Muscle layer of duodenum (tissue), 2 donors: ENCODE measurements at regions not wholly inside any gene's neighbourhood (a gene's known extent, or its start where the extent isn't known, plus 50 kb on each side); places are given as distances from the start of the nearest gene placed in this dataset.

Experiments used
- H3K27ac ChIP-seq: one replicate; pipeline ENCODE4 v1.7.0; 2013; ENCODE audit warnings: mild to moderate bottlenecking, low read length
- H3K27me3 ChIP-seq: one replicate; pipeline ENCODE4 v1.7.0; 2013; ENCODE audit warnings: low read depth, mild to moderate bottlenecking, control low read depth, low read length
- H3K36me3 ChIP-seq, 2 donors: one replicate each; pipeline ENCODE4 v1.7.0; 2013; ENCODE audit warnings: low read length in 2 of 2, control low read depth in 1 of 2, mild to moderate bottlenecking in 1 of 2; ENCODE audit not compliant: insufficient read depth in 2 of 2, control insufficient read depth in 1 of 2
- H3K4me1 ChIP-seq, 2 donors: one replicate each; pipeline ENCODE4 v1.7.0; 2013; ENCODE audit warnings: low read length in 2 of 2, mild to moderate bottlenecking in 2 of 2, control low read depth in 1 of 2, moderate library complexity in 1 of 2; ENCODE audit not compliant: insufficient read depth in 2 of 2, control insufficient read depth in 1 of 2
- H3K4me3 ChIP-seq, 2 donors: one replicate each; pipeline ENCODE4 v1.7.0; 2013; ENCODE audit warnings: low read length in 2 of 2, low read depth in 1 of 2, mild to moderate bottlenecking in 1 of 2
- H3K9me3 ChIP-seq, 2 donors: one replicate each; pipeline ENCODE4 v1.7.0; 2013; ENCODE audit warnings: low read length in 2 of 2, control low read depth in 1 of 2, mild to moderate bottlenecking in 1 of 2; ENCODE audit not compliant: control insufficient read depth in 1 of 2
- donor health status: healthy.

GRCh38 chr9:31135567-31135966 is 1248.9 kb upstream of the ACO1 start:
- no peak overlapping the region for H3K4me3 ChIP-seq
- no peaks in the 10 kb centered on the region for H3K9me3 ChIP-seq
- H3K27me3 ChIP-seq, result no peaks in the 10 kb centered on the region
- H3K36me3 ChIP-seq, result no peaks in the 10 kb centered on the region
- no peaks in the 10 kb centered on the region for H3K4me1 ChIP-seq
- no peak overlapping the region for H3K27ac ChIP-seq

DNA sequence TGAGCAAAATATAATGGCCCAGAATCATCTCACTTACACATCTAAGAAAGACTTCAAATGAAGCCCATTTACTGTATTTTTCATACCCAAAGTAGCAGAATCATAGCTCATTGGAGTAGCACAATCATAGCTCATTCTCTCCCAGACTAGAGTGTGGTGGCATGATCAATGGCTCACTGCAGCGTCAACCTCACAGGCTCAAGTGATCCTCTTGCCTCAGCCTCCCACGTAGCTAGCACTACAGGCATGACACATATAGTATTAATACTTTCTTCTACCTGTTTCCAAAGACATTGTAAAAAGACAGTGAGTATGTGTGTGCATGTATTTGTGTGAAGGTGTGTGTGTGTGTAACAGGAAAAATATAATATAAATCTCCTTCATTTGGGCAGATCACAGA is 1247.9 kb upstream of the ACO1 start:
- no peaks in the 10 kb centered on the region for H3K27me3 ChIP-seq
- H3K27ac ChIP-seq, result no peak overlapping the region
- no peaks in the 10 kb centered on the region for H3K4me1 ChIP-seq
- H3K9me3 ChIP-seq, result no peaks in the 10 kb centered on the region
- H3K4me3 ChIP-seq, result no peak overlapping the region
- no peaks in the 10 kb centered on the region for H3K36me3 ChIP-seq

- no peaks in the 10 kb centered on the region for H3K9me3 ChIP-seq
- H3K36me3 ChIP-seq, result no peaks in the 10 kb centered on the region
- H3K4me1 ChIP-seq, result no peaks in the 10 kb centered on the region
- no peaks in the 10 kb centered on the region for H3K27me3 ChIP-seq
- H3K4me3 ChIP-seq, result no peak overlapping the region
- H3K27ac ChIP-seq, result no peak overlapping the region
Measured at GRCh38 chr9:31137176-31138160, 1247.0 kb upstream of the ACO1 start.

DNA sequence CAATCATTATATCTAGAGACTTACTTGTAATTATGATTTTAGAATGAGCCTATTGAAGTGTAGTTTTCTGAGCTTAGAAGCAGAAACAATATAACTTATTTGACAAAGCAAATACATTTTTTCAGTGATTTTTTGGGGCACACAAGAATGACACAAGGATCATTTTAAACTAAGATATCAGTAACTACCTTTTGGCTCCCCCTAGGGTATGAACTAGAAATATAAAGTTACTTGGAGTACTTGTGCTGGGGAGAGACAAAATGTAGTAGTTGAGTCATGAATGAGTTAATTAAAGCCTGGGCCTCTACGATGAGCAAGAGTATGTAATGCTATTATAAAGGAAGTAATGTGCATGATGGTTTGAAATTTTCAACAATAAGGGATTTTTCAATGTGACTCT is 1244.1 kb upstream of the ACO1 start:
- Histone ChIP-seq H3K4me1 (no peaks in the 10 kb centered on the region), H3K27ac (no peak overlapping the region), H3K4me3 (no peak overlapping the region)

GRCh38 chr9:31142456-31142855 is 1242.0 kb upstream of the ACO1 start:
- Histone ChIP-seq H3K4me3 (no peak overlapping the region), H3K4me1 (no peaks in the 10 kb centered on the region), H3K9me3 (no peaks in the 10 kb centered on the region), H3K27me3 (no peaks in the 10 kb centered on the region), H3K27ac (no peak overlapping the region), H3K36me3 (no peaks in the 10 kb centered on the region)

More for the DNA sequence above, 1244.1 kb upstream of the ACO1 start:
- H3K9me3 ChIP-seq, result no peaks in the 10 kb centered on the region
- H3K36me3 ChIP-seq, result no peaks in the 10 kb centered on the region
- no peaks in the 10 kb centered on the region for H3K27me3 ChIP-seq

- Histone ChIP-seq H3K27ac (no peak overlapping the region), H3K4me1 (no peaks in the 10 kb centered on the region), H3K9me3 (no peaks in the 10 kb centered on the region), H3K4me3 (no peak overlapping the region), H3K27me3 (no peaks in the 10 kb centered on the region), H3K36me3 (no peaks in the 10 kb centered on the region)
Measured at GRCh38 chr9:31144614-31145013, 1239.8 kb upstream of the ACO1 start.

DNA sequence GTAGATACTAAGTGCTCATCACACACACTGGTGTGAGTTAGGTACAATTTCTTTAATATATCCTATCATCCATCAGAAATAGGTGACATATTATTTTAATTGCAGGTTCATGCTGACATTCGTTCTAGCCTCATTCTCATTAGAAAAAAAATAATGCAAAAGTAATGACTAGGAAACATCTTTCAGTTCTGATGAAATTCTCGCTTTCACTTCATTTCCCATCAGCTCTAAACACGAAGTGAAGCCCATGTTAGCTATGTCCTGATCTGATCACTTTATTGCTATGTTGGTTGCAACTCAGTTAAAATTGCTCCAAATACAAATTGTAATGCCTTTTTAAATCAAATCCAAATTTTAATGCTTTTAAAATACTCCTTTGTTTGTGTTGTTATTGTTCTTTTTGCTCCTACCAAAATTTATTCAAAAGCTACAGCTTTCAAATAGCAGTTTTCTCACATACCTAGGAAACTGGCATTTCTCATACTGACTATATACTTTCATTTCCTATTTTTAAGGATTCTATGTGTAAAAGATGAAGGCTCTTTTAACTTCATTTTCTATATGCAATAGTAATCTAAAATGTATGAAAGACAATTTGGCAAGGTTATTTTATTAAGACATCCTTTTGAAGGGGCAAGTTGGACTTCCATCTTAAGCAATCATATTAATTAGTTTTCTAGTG is 1237.8 kb upstream of the ACO1 start:
- Histone ChIP-seq H3K27ac (no peak overlapping the region), H3K36me3 (no peaks in the 10 kb centered on the region), H3K4me3 (no peak overlapping the region), H3K4me1 (no peaks in the 10 kb centered on the region), H3K9me3 (no peaks in the 10 kb centered on the region), H3K27me3 (no peaks in the 10 kb centered on the region)

DNA sequence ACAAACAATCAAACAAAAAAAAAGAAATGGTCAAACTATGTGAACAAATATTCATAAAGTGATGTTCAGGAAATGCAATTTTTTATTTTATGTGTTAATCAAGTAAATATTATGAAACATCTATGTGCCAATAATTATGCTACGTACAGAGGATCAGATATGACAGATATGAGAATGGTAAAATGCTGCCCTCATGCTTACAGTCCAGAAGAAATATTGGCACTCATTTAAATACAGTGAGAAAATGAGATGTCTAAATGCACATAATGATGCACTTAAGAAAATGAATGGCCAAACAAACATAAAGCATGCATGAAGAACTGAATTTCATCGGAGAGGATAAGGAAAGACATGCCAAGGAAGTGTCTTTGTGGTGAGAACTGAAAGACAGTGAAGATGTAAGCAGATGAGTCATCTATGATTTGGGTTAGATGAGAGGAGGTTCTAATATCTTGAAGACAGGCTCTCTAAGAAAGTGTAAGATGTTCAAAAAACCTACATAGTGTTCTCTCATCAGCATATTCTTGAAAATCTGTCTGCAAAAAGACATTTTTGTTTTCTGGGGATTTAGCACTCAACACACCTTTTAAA is 1231.1 kb upstream of the ACO1 start:
- Histone ChIP-seq H3K9me3 (no peaks in the 10 kb centered on the region), H3K4me1 (no peaks in the 10 kb centered on the region), H3K4me3 (no peak overlapping the region), H3K27ac (no peak overlapping the region), H3K27me3 (no peaks in the 10 kb centered on the region), H3K36me3 (no peaks in the 10 kb centered on the region)

- H3K4me3 ChIP-seq, result no peak overlapping the region
- no peak overlapping the region for H3K27ac ChIP-seq
- H3K4me1 ChIP-seq, result no peaks in the 10 kb centered on the region
- no peaks in the 10 kb centered on the region for H3K27me3 ChIP-seq
- H3K36me3 ChIP-seq, result no peaks in the 10 kb centered on the region
- no peaks in the 10 kb centered on the region for H3K9me3 ChIP-seq
Measured at GRCh38 chr9:31166516-31166915, 1217.9 kb upstream of the ACO1 start.

GRCh38 chr9:31168161-31168560 is 1216.3 kb upstream of the ACO1 start:
- no peak overlapping the region for H3K4me3 ChIP-seq
- no peaks in the 10 kb centered on the region for H3K4me1 ChIP-seq
- no peaks in the 10 kb centered on the region for H3K36me3 ChIP-seq
- H3K27me3 ChIP-seq, result no peaks in the 10 kb centered on the region
- no peak overlapping the region for H3K27ac ChIP-seq
- no peaks in the 10 kb centered on the region for H3K9me3 ChIP-seq

GRCh38 chr9:31174681-31175080 is 1209.8 kb upstream of the ACO1 start:
- Histone ChIP-seq H3K4me1 (no peaks in the 10 kb centered on the region), H3K27me3 (no peaks in the 10 kb centered on the region), H3K36me3 (no peaks in the 10 kb centered on the region), H3K27ac (no peak overlapping the region), H3K4me3 (no peak overlapping the region), H3K9me3 (no peaks in the 10 kb centered on the region)
